Tibial nerve (tissue), 4 donors: ENCODE measurements at regions not wholly inside any gene's neighbourhood (a gene's known extent, or its start where the extent isn't known, plus 50 kb on each side); places are given as distances from the start of the nearest gene placed in this dataset.
A peak's percentile ranks its signal among the peaks of the same experiment; 100 is the strongest.

ENCODE experiments used
- EP300 ChIP-seq, 2 donors: sonication (generic); formaldehyde crosslinking; IDR thresholded peaks; one replicate each; pipeline ENCODE4 v1.6.1; 2017; ENCODE audit warnings: antibody characterized with exemption in 2 of 2, mild to moderate bottlenecking in 1 of 2
- POLR2A ChIP-seq, 2 donors: fragments of 450-650 bp; IDR thresholded peaks; one replicate each; pipeline ENCODE4 v1.6.1; 2017; ENCODE audit warnings: antibody characterized with exemption in 2 of 2, mild to moderate bottlenecking in 2 of 2, moderate library complexity in 2 of 2
- TF ChIP-seq, protein P1 (sequence below), 5 experiments: fragments of 200-600 bp in 3 of 5; fragments of 450-650 bp in 2 of 5; sonication (generic) in 3 of 5; IDR thresholded peaks; one replicate each; pipeline ENCODE4 v1.5.1; 2016 to 2019; ENCODE audit warnings: antibody characterized with exemption in 5 of 5, mild to moderate bottlenecking in 3 of 5, moderate library complexity in 2 of 5

GRCh38 chr17:83199500-83200201 lies 120.2 kb downstream of the METRNL start:
- TF ChIP-seq, protein P1, sequence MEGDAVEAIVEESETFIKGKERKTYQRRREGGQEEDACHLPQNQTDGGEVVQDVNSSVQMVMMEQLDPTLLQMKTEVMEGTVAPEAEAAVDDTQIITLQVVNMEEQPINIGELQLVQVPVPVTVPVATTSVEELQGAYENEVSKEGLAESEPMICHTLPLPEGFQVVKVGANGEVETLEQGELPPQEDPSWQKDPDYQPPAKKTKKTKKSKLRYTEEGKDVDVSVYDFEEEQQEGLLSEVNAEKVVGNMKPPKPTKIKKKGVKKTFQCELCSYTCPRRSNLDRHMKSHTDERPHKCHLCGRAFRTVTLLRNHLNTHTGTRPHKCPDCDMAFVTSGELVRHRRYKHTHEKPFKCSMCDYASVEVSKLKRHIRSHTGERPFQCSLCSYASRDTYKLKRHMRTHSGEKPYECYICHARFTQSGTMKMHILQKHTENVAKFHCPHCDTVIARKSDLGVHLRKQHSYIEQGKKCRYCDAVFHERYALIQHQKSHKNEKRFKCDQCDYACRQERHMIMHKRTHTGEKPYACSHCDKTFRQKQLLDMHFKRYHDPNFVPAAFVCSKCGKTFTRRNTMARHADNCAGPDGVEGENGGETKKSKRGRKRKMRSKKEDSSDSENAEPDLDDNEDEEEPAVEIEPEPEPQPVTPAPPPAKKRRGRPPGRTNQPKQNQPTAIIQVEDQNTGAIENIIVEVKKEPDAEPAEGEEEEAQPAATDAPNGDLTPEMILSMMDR (IDR thresholded peaks at IDR 0.05): no peak
- TF ChIP-seq POLR2A (IDR thresholded peaks at IDR 0.05) (peak in 1 of 2 donors; percentile 9), EP300 (IDR thresholded peaks at IDR 0.05) (peak; percentile 65 to 74)
